ENCODE measurements at regions not wholly inside any gene's neighbourhood (a gene's known extent, or its start where the extent isn't known, plus 50 kb on each side); places are given as distances from the start of the nearest gene placed in this dataset.

GRCh38 chr4:31343061-31343460 is 622.9 kb downstream of the PCDH7 start:
- TF ChIP-seq ZNF70 (CRISPR knock-in tag; IDR thresholded peaks at IDR 0.05) (no peak), CSDC2 (CRISPR knock-in tag; IDR thresholded peaks at IDR 0.05) (no peak), GLIS3 (CRISPR knock-in tag; IDR thresholded peaks at IDR 0.05) (no peak), ISL1 (CRISPR knock-in tag; IDR thresholded peaks at IDR 0.05) (no peak), TSHZ2 (CRISPR knock-in tag; IDR thresholded peaks at IDR 0.05) (no peak), RARB (CRISPR knock-in tag; IDR thresholded peaks at IDR 0.05) (no peak), ESRRG (CRISPR knock-in tag; IDR thresholded peaks at IDR 0.05) (no peak), OSR1 (CRISPR knock-in tag; IDR thresholded peaks at IDR 0.05) (no peak), TOX (CRISPR knock-in tag; IDR thresholded peaks at IDR 0.05; ENCODE audit: borderline replicate concordance) (no peak), CREB5 (CRISPR knock-in tag; IDR thresholded peaks at IDR 0.05; ENCODE audit: low read depth) (no peak), POU6F1 (CRISPR knock-in tag; IDR thresholded peaks at IDR 0.05; ENCODE audit: borderline replicate concordance, low read depth) (no peak), SNAI2 (CRISPR knock-in tag; IDR thresholded peaks at IDR 0.05) (no peak), CSRNP3 (CRISPR knock-in tag; IDR thresholded peaks at IDR 0.05) (no peak), PATZ1 (CRISPR knock-in tag; IDR thresholded peaks at IDR 0.05; ENCODE audit: borderline replicate concordance) (no peak), ARNTL (CRISPR knock-in tag; IDR thresholded peaks at IDR 0.05; ENCODE audit: borderline replicate concordance, low read depth) (no peak)
- ATAC-seq = no peak

GRCh38 chr4:31349907-31350306 is 629.7 kb downstream of the PCDH7 start:
- TF ChIP-seq ESRRG (CRISPR knock-in tag; IDR thresholded peaks at IDR 0.05) (no peak), PATZ1 (CRISPR knock-in tag; IDR thresholded peaks at IDR 0.05; ENCODE audit: borderline replicate concordance) (no peak), ZNF8 (CRISPR knock-in tag; IDR thresholded peaks at IDR 0.05) (no peak), TSHZ2 (CRISPR knock-in tag; IDR thresholded peaks at IDR 0.05) (no peak), OSR1 (CRISPR knock-in tag; IDR thresholded peaks at IDR 0.05) (no peak), ZNF565 (CRISPR knock-in tag; conservative IDR thresholded peaks at IDR 0.05; ENCODE audit: low read depth) (no peak), CSDC2 (CRISPR knock-in tag; IDR thresholded peaks at IDR 0.05) (no peak), PPARA (CRISPR knock-in tag; IDR thresholded peaks at IDR 0.05; ENCODE audit: borderline replicate concordance) (no peak), ZFP30 (CRISPR knock-in tag; IDR thresholded peaks at IDR 0.05) (no peak), SNAI2 (CRISPR knock-in tag; IDR thresholded peaks at IDR 0.05) (no peak), CSRNP3 (CRISPR knock-in tag; IDR thresholded peaks at IDR 0.05) (no peak)
- ATAC-seq = no peak

Measured in SK-N-SH treated with all-trans-retinoic acid at 6 μM for 48 hours (cell line).